ENCODE measurements at regions not wholly inside any gene's neighbourhood (a gene's known extent, or its start where the extent isn't known, plus 50 kb on each side); places are given as distances from the start of the nearest gene placed in this dataset.

GRCh38 chr15:80310776-80311175, 58.8 kb upstream of the CTXND1 start:
- TF ChIP-seq, protein P1, sequence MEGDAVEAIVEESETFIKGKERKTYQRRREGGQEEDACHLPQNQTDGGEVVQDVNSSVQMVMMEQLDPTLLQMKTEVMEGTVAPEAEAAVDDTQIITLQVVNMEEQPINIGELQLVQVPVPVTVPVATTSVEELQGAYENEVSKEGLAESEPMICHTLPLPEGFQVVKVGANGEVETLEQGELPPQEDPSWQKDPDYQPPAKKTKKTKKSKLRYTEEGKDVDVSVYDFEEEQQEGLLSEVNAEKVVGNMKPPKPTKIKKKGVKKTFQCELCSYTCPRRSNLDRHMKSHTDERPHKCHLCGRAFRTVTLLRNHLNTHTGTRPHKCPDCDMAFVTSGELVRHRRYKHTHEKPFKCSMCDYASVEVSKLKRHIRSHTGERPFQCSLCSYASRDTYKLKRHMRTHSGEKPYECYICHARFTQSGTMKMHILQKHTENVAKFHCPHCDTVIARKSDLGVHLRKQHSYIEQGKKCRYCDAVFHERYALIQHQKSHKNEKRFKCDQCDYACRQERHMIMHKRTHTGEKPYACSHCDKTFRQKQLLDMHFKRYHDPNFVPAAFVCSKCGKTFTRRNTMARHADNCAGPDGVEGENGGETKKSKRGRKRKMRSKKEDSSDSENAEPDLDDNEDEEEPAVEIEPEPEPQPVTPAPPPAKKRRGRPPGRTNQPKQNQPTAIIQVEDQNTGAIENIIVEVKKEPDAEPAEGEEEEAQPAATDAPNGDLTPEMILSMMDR (IDR thresholded peaks at IDR 0.05) = no peak
- no peak for TF ChIP-seq POLR2A (IDR thresholded peaks at IDR 0.05)

Measured in body of pancreas (tissue), 4 donors.